ENCODE measurements at regions not wholly inside any gene's neighbourhood (a gene's known extent, or its start where the extent isn't known, plus 50 kb on each side); places are given as distances from the start of the nearest gene placed in this dataset.

GRCh38 chr6:166782520-166782919 is 155.5 kb upstream of the RPS6KA2 start:
- Mint-ChIP-seq H3K4me3 (no peak overlapping the region), H3K27me3 (no peaks in the 10 kb centered on the region), H3K27ac (no peak overlapping the region), H3K9me3 (no peaks in the 10 kb centered on the region), H3K4me1 (ENCODE audit: unreplicated experiment) (no peaks in the 10 kb centered on the region), H3K36me3 (no peaks in the 10 kb centered on the region)
- no peak for DNase-seq (ENCODE audit: extremely low spot score, unreplicated experiment)
- TF ChIP-seq CTCF (conservative IDR thresholded peaks at IDR 0.05), result no peak

GRCh38 chr6:166781331-166781730 is 154.3 kb upstream of the RPS6KA2 start:
- TF ChIP-seq CTCF (conservative IDR thresholded peaks at IDR 0.05), result no peak
- no peak overlapping the region for H3K27ac Mint-ChIP-seq
- no peaks in the 10 kb centered on the region for H3K4me1 Mint-ChIP-seq (ENCODE audit: unreplicated experiment)
- no peaks in the 10 kb centered on the region for H3K36me3 Mint-ChIP-seq
- H3K9me3 Mint-ChIP-seq, result no peaks in the 10 kb centered on the region
- no peaks in the 10 kb centered on the region for H3K27me3 Mint-ChIP-seq
- DNase-seq (ENCODE audit: extremely low spot score, unreplicated experiment), result no peak
- no peak overlapping the region for H3K4me3 Mint-ChIP-seq

GRCh38 chr6:166779963-166780683 is 153.1 kb upstream of the RPS6KA2 start:
- no peak overlapping the region for H3K4me3 Mint-ChIP-seq
- H3K36me3 Mint-ChIP-seq, result no peaks in the 10 kb centered on the region
- H3K9me3 Mint-ChIP-seq, result no peaks in the 10 kb centered on the region
- no peak for DNase-seq (ENCODE audit: extremely low spot score, unreplicated experiment)
- TF ChIP-seq CTCF (conservative IDR thresholded peaks at IDR 0.05), result no peak
- no peak overlapping the region for H3K27ac Mint-ChIP-seq
- no peaks in the 10 kb centered on the region for H3K27me3 Mint-ChIP-seq
- no peaks in the 10 kb centered on the region for H3K4me1 Mint-ChIP-seq (ENCODE audit: unreplicated experiment)

- Mint-ChIP-seq H3K4me3 (no peak overlapping the region), H3K36me3 (no peaks in the 10 kb centered on the region), H3K9me3 (no peaks in the 10 kb centered on the region), H3K27ac (no peak overlapping the region), H3K27me3 (no peaks in the 10 kb centered on the region), H3K4me1 (ENCODE audit: unreplicated experiment) (no peaks in the 10 kb centered on the region)
- TF ChIP-seq CTCF (conservative IDR thresholded peaks at IDR 0.05), result no peak
- no peak for DNase-seq (ENCODE audit: extremely low spot score, unreplicated experiment)
Measured at GRCh38 chr6:166779381-166779780, 152.3 kb upstream of the RPS6KA2 start.

GRCh38 chr6:166778776-166779175 is 151.7 kb upstream of the RPS6KA2 start:
- no peaks in the 10 kb centered on the region for H3K9me3 Mint-ChIP-seq
- no peak for DNase-seq (ENCODE audit: extremely low spot score, unreplicated experiment)
- H3K36me3 Mint-ChIP-seq, result no peaks in the 10 kb centered on the region
- H3K27me3 Mint-ChIP-seq, result peaks cover under 1% of the 10 kb centered on the region
- no peaks in the 10 kb centered on the region for H3K4me1 Mint-ChIP-seq (ENCODE audit: unreplicated experiment)
- H3K4me3 Mint-ChIP-seq, result no peak overlapping the region
- no peak for TF ChIP-seq CTCF (conservative IDR thresholded peaks at IDR 0.05)
- H3K27ac Mint-ChIP-seq, result no peak overlapping the region
